H9 (cell line): ENCODE measurements at regions not wholly inside any gene's neighbourhood (a gene's known extent, or its start where the extent isn't known, plus 50 kb on each side); places are given as distances from the start of the nearest gene placed in this dataset.

ENCODE experiments used
- DNase-seq: peaks from one replicate; pipeline ENCODE4 v3.0.0-alpha.2; 2017
- H2AFZ ChIP-seq: one replicate; pipeline ENCODE4 v1.6.1; 2013; ENCODE audit warnings: mild to moderate bottlenecking, low read length, control low read depth, moderate library complexity
- H2AK5ac ChIP-seq: 2 replicates; pipeline ENCODE4 v1.6.1; 2013; ENCODE audit warnings: low read length, control low read depth, mixed read lengths; ENCODE audit not compliant: insufficient read length
- H2BK120ac ChIP-seq: one replicate; pipeline ENCODE4 v1.6.1; 2013; ENCODE audit warnings: low read depth, mild to moderate bottlenecking, low read length, control low read depth, inconsistent platforms; ENCODE audit not compliant: poor library complexity, severe bottlenecking
- H2BK12ac ChIP-seq: 2 replicates; pipeline ENCODE4 v1.6.1; 2013; ENCODE audit warnings: low read length, control low read depth, mixed read lengths, low read depth; ENCODE audit not compliant: insufficient read length
- H2BK15ac ChIP-seq: 2 replicates; pipeline ENCODE4 v1.6.1; 2013; ENCODE audit warnings: low read depth, low read length, control low read depth
- H2BK20ac ChIP-seq: one replicate; pipeline ENCODE4 v1.6.1; 2013; ENCODE audit warnings: low read depth, mild to moderate bottlenecking, low read length, control low read depth, inconsistent platforms; ENCODE audit not compliant: poor library complexity, severe bottlenecking
- H2BK5ac ChIP-seq: 2 replicates; pipeline ENCODE4 v1.6.1; 2013; ENCODE audit warnings: low read length, control low read depth, mixed read lengths; ENCODE audit not compliant: insufficient read length
- H3K14ac ChIP-seq: 2 replicates; pipeline ENCODE4 v1.6.1; 2013; ENCODE audit warnings: low read length, control low read depth; ENCODE audit not compliant: insufficient read depth
- H3K18ac ChIP-seq: 2 replicates; pipeline ENCODE4 v1.6.1; 2013; ENCODE audit warnings: low read depth, mild to moderate bottlenecking, mixed read lengths, low read length, control low read depth; ENCODE audit not compliant: insufficient read length
- H3K23ac ChIP-seq: 2 replicates; pipeline ENCODE4 v1.6.1; 2013; ENCODE audit warnings: low read length, control low read depth, mixed read lengths, low read depth; ENCODE audit not compliant: insufficient read length
- H3K23me2 ChIP-seq: 2 replicates; pipeline ENCODE4 v1.6.1; 2013; ENCODE audit warnings: low read depth, mild to moderate bottlenecking, mixed read lengths, low read length, control low read depth; ENCODE audit not compliant: insufficient read length, poor library complexity, severe bottlenecking
- H3K27ac ChIP-seq: 2 replicates; pipeline ENCODE4 v1.5.1; 2013; ENCODE audit warnings: low read length, control low read depth, mixed read lengths, low read depth; ENCODE audit not compliant: insufficient read length
- H3K27me3 ChIP-seq: 2 replicates; pipeline ENCODE4 v1.6.1; 2013; ENCODE audit warnings: low read length, control low read depth, inconsistent platforms; ENCODE audit not compliant: insufficient read depth
- H3K4ac ChIP-seq: 2 replicates; pipeline ENCODE4 v1.6.1; 2013; ENCODE audit warnings: low read depth, mild to moderate bottlenecking, control low read depth, inconsistent platforms, low read length, moderate library complexity
- H3K4me1 ChIP-seq: 2 replicates; pipeline ENCODE4 v1.6.1; 2013; ENCODE audit warnings: low read length, control low read depth, inconsistent platforms; ENCODE audit not compliant: insufficient read depth
- H3K4me2 ChIP-seq: 2 replicates; pipeline ENCODE4 v1.6.1; 2013; ENCODE audit warnings: low read length, control low read depth, mixed read lengths; ENCODE audit not compliant: insufficient read length, insufficient read depth
- H3K56ac ChIP-seq: 2 replicates; pipeline ENCODE4 v1.6.1; 2013; ENCODE audit warnings: low read depth, mild to moderate bottlenecking, mixed read lengths, low read length, control low read depth; ENCODE audit not compliant: insufficient read length
- H3K79me1 ChIP-seq: 2 replicates; pipeline ENCODE4 v1.6.1; 2013; ENCODE audit warnings: low read depth, mild to moderate bottlenecking, moderate library complexity, low read length, control low read depth, inconsistent platforms; ENCODE audit not compliant: insufficient read depth, poor library complexity, severe bottlenecking
- H3K79me2 ChIP-seq: 2 replicates; pipeline ENCODE4 v1.6.1; 2013; ENCODE audit warnings: low read length, control low read depth, inconsistent platforms; ENCODE audit not compliant: insufficient read depth
- H3K9ac ChIP-seq: 2 replicates; pipeline ENCODE4 v1.6.1; 2013; ENCODE audit warnings: low read length, control low read depth, mixed read lengths; ENCODE audit not compliant: insufficient read length; ENCODE audit errors: extremely low read depth
- H3K9me3 ChIP-seq: one replicate; pipeline ENCODE4 v1.6.1; 2013; ENCODE audit warnings: low read depth, low read length, inconsistent platforms; ENCODE audit not compliant: control insufficient read depth
- H3T11ph ChIP-seq: one replicate; pipeline ENCODE4 v1.6.1; 2013; ENCODE audit warnings: mild to moderate bottlenecking, low read length, control low read depth, inconsistent platforms
- H4K20me1 ChIP-seq: one replicate; pipeline ENCODE4 v1.6.1; 2013; ENCODE audit not compliant: control insufficient read depth, insufficient read length, insufficient read depth
- H4K5ac ChIP-seq: 2 replicates; pipeline ENCODE4 v1.6.1; 2013; ENCODE audit warnings: low read depth, mild to moderate bottlenecking, mixed read lengths, low read length, control low read depth; ENCODE audit not compliant: insufficient read length
- H4K8ac ChIP-seq: replicated peaks from 2 replicates; pipeline ENCODE4 v1.6.1; 2013; ENCODE audit warnings: low read length, control low read depth, mixed read lengths, low read depth; ENCODE audit not compliant: insufficient read length
- H4K91ac ChIP-seq: 2 replicates; pipeline ENCODE4 v1.6.1; 2013; ENCODE audit warnings: low read depth, mild to moderate bottlenecking, moderate library complexity, mixed read lengths, low read length, control low read depth; ENCODE audit not compliant: insufficient read length
- H3K27ac Mint-ChIP-seq, 3 experiments: 2 replicates in 2 of 3; 3 replicates in 1 of 3; pipeline ENCODE4 v1.8.0; 2020 to 2021; ENCODE audit warnings: mixed read lengths in 3 of 3, mild to moderate bottlenecking in 1 of 3, moderate library complexity in 1 of 3
- H3K27me3 Mint-ChIP-seq: 2 replicates; pipeline ENCODE4 v1.8.0; 2021; ENCODE audit warnings: low read depth, mild to moderate bottlenecking, moderate library complexity, mixed read lengths
- H3K36me3 Mint-ChIP-seq, 3 experiments: 2 replicates in 2 of 3; 3 replicates in 1 of 3; pipeline ENCODE4 v1.8.0; 2020 to 2021; ENCODE audit warnings: low read depth in 3 of 3, mixed read lengths in 3 of 3; ENCODE audit not compliant: insufficient read depth in 1 of 3
- H3K4me1 Mint-ChIP-seq, 2 experiments: 2 replicates each; pipeline ENCODE4 v1.8.0; 2020; ENCODE audit warnings: mixed read lengths in 2 of 2
- H3K4me3 Mint-ChIP-seq, 2 experiments: 2 replicates in 1 of 2; 3 replicates in 1 of 2; pipeline ENCODE4 v1.8.0; 2020 to 2021; ENCODE audit warnings: mild to moderate bottlenecking in 2 of 2, mixed read lengths in 2 of 2, moderate library complexity in 1 of 2
- H3K9me3 Mint-ChIP-seq, 2 experiments: 2 replicates in 1 of 2; 3 replicates in 1 of 2; pipeline ENCODE4 v1.8.0; 2020; ENCODE audit warnings: mild to moderate bottlenecking in 2 of 2, mixed read lengths in 2 of 2, moderate library complexity in 1 of 2
- WGBS: extraction: QIAGEN DNeasy Blood & Tissue Kit; methylation state at CpG from one replicate; pipeline ENCODE4 v1.1.7; 2013; ENCODE audit warnings: missing lambda C conversion rate, low lambda C conversion rate, mixed read lengths; ENCODE audit not compliant: insufficient read length; ENCODE audit errors: extremely low coverage; 5-methylcytosine and 5-hydroxymethylcytosine counted together
- TF ChIP-seq, protein P1 (sequence below): fragments of 200-600 bp; sonication (generic); conservative IDR thresholded peaks from 3 replicates; pipeline ENCODE4 v1.8.0; 2021; ENCODE audit warnings: antibody characterized with exemption, mild to moderate bottlenecking

DNA sequence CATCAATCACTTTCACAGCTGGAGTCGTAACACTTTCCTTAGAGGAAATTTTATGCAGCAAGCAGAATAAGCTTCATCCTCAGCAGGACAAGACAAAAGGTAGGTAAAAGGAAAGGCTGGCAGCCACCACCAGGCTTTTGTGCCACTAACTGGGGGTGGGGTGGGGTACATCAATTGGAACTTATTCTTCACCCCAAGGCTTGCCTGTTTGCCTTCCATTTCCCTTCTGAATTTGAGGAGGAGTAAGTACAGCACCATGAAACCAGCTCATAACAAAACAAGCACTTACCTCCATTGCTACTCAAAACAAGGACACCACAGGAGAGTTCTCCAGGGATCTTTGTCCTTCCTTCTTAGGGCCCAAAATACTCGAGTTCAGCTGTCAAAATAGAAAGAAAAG, 296.8 kb downstream of the ARRDC4 start:
- H4K5ac ChIP-seq, result no peak overlapping the region
- no peaks in the 10 kb centered on the region for H3K79me1 ChIP-seq
- H2AFZ ChIP-seq, result no peak overlapping the region
- H3K23me2 ChIP-seq, result no peaks in the 10 kb centered on the region
- no peak overlapping the region for H2AK5ac ChIP-seq
- no peak overlapping the region for H2BK20ac ChIP-seq
- TF ChIP-seq, protein P1, sequence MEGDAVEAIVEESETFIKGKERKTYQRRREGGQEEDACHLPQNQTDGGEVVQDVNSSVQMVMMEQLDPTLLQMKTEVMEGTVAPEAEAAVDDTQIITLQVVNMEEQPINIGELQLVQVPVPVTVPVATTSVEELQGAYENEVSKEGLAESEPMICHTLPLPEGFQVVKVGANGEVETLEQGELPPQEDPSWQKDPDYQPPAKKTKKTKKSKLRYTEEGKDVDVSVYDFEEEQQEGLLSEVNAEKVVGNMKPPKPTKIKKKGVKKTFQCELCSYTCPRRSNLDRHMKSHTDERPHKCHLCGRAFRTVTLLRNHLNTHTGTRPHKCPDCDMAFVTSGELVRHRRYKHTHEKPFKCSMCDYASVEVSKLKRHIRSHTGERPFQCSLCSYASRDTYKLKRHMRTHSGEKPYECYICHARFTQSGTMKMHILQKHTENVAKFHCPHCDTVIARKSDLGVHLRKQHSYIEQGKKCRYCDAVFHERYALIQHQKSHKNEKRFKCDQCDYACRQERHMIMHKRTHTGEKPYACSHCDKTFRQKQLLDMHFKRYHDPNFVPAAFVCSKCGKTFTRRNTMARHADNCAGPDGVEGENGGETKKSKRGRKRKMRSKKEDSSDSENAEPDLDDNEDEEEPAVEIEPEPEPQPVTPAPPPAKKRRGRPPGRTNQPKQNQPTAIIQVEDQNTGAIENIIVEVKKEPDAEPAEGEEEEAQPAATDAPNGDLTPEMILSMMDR, result no peak
- H3K56ac ChIP-seq, result no peak overlapping the region
- H2BK120ac ChIP-seq, result no peak overlapping the region
- H3K27ac ChIP-seq, result no peak overlapping the region
- no peak overlapping the region; a peak in 1 of 5 replicates for H3K4me3 Mint-ChIP-seq
- H3K4me1 Mint-ChIP-seq, result peaks cover 17% of the 10 kb centered on the region in 2 experiments
- peak overlapping the region in 1 of 3 experiments; percentile 71; a peak in 3 of 7 replicates for H3K27ac Mint-ChIP-seq
- H3K23ac ChIP-seq, result no peak overlapping the region
- H3K36me3 Mint-ChIP-seq, result peaks cover 16 to 29% (median 16%) of the 10 kb centered on the region in 3 experiments
- no peaks in the 10 kb centered on the region for H3K27me3 ChIP-seq
- no peak overlapping the region for H3K18ac ChIP-seq
- no peak overlapping the region for H2BK12ac ChIP-seq
- no peak overlapping the region for H3K4ac ChIP-seq
- no peak overlapping the region for H3K4me2 ChIP-seq
- no peaks in the 10 kb centered on the region for H3K4me1 ChIP-seq
- peaks cover 27 to 36% of the 10 kb centered on the region in 2 experiments for H3K9me3 Mint-ChIP-seq
- H2BK15ac ChIP-seq, result no peak overlapping the region
- DNase-seq, result no peak
- no CpG with 5 or more reads among the region's 2 CpGs for WGBS
- H3K79me2 ChIP-seq, result no peaks in the 10 kb centered on the region
- no peak overlapping the region for H2BK5ac ChIP-seq
- peaks cover 19% of the 10 kb centered on the region for H3K27me3 Mint-ChIP-seq
- no peak overlapping the region for H4K8ac ChIP-seq
- no peak overlapping the region for H3K9ac ChIP-seq
- H3K14ac ChIP-seq, result no peak overlapping the region
- H4K91ac ChIP-seq, result no peak overlapping the region
- no peaks in the 10 kb centered on the region for H3K9me3 ChIP-seq
- H4K20me1 ChIP-seq, result no peaks in the 10 kb centered on the region
- H3T11ph ChIP-seq, result no peak overlapping the region
